Body of pancreas (tissue), 4 donors: ENCODE measurements at regions not wholly inside any gene's neighbourhood (a gene's known extent, or its start where the extent isn't known, plus 50 kb on each side); places are given as distances from the start of the nearest gene placed in this dataset.

Experiments used
- POLR2A ChIP-seq, 3 donors: fragments of 450-650 bp; IDR thresholded peaks; one replicate each; pipeline ENCODE4 v1.6.1; 2016; ENCODE audit warnings: antibody characterized with exemption in 3 of 3, mild to moderate bottlenecking in 2 of 3
- TF ChIP-seq, protein P1 (sequence below), 7 experiments: fragments of 450-650 bp in 4 of 7; fragments of 200-600 bp in 3 of 7; sonication (generic) in 3 of 7; IDR thresholded peaks; one replicate each; pipeline ENCODE4 v1.5.1; 2016 to 2019; ENCODE audit warnings: antibody characterized with exemption in 7 of 7

DNA sequence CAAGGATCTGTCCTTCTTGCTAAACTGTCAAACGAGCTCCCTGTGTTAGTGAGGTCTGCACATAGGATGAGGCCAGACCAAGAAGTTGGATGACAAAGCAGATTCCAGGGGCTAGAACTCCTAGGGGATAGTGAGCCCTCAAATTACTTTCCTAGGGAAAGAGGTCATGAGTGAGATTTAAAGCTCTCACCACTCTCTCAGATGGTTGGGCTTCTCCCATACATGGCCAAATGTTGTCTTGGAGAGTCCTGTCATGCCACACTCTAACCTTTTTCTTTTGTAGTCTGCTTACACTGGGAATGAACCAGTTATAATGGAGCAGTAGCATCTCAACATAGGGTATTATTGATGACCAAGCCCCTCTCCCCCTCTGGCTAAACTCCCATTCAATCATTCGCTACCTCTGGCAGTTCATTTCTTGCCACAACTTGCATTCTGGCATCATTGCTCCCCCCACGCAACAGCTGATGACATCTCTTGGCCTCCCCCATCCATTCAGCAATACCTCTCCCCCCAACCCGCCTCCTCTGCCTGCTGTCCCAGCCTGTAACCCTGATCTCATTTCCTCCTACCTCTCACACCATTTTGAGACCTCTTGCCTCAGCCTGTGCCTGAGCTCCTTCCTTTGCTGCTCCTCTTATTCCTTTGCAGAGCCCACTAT is 64.7 kb upstream of the CISTR start:
- TF ChIP-seq, protein P1, sequence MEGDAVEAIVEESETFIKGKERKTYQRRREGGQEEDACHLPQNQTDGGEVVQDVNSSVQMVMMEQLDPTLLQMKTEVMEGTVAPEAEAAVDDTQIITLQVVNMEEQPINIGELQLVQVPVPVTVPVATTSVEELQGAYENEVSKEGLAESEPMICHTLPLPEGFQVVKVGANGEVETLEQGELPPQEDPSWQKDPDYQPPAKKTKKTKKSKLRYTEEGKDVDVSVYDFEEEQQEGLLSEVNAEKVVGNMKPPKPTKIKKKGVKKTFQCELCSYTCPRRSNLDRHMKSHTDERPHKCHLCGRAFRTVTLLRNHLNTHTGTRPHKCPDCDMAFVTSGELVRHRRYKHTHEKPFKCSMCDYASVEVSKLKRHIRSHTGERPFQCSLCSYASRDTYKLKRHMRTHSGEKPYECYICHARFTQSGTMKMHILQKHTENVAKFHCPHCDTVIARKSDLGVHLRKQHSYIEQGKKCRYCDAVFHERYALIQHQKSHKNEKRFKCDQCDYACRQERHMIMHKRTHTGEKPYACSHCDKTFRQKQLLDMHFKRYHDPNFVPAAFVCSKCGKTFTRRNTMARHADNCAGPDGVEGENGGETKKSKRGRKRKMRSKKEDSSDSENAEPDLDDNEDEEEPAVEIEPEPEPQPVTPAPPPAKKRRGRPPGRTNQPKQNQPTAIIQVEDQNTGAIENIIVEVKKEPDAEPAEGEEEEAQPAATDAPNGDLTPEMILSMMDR (IDR thresholded peaks at IDR 0.05): no peak
- no peak for TF ChIP-seq POLR2A (IDR thresholded peaks at IDR 0.05)
